Vagina (tissue), 2 donors: ENCODE measurements at regions not wholly inside any gene's neighbourhood (a gene's known extent, or its start where the extent isn't known, plus 50 kb on each side); places are given as distances from the start of the nearest gene placed in this dataset.
"Not testable (repeated sequence)": the region's sequence is repeated elsewhere in the genome, so short reads cannot be mapped to it uniquely, and the experiment has no call there.

Experiments
- POLR2A ChIP-seq, 2 donors: fragments of 450-650 bp; IDR thresholded peaks; one replicate each; pipeline ENCODE4 v1.6.1; 2017; ENCODE audit warnings: antibody characterized with exemption in 2 of 2, mild to moderate bottlenecking in 2 of 2, moderate library complexity in 2 of 2
- POLR2AphosphoS5 ChIP-seq, 2 donors: sonication (generic); formaldehyde crosslinking; IDR thresholded peaks; one replicate each; pipeline ENCODE4 v1.9.0; 2017; ENCODE audit warnings: antibody characterized with exemption in 2 of 2, mild to moderate bottlenecking in 2 of 2, low read depth in 1 of 2; ENCODE audit not compliant: insufficient read depth in 1 of 2
- TF ChIP-seq, protein P1 (sequence below), 3 experiments: fragments of 450-650 bp in 2 of 3; fragments of 200-600 bp in 1 of 3; sonication (generic) in 1 of 3; IDR thresholded peaks; one replicate each; pipeline ENCODE4 v1.5.1; 2017 to 2019; ENCODE audit warnings: antibody characterized with exemption in 3 of 3, mild to moderate bottlenecking in 2 of 3, moderate library complexity in 2 of 3

DNA sequence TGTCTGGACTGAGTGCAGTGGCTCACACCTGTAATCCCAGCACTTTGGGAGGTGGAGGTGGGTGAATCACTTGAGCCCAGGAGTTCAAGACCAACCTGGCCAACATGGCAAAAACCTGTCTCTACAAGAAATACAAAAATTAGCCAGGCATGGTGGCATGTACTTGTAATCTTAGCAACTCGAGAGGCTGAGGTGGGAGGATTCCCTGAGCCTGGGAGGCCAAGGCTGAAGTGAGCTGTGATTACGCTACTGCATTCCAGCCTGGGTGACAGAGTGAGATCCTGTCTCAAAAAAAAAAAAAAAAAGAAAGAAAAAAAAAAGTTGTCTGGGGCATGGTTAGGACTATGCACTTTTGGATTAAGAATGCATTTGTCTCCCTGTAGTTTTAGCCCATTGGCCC, 56.6 kb upstream of the RASSF3 start:
- TF ChIP-seq, protein P1, sequence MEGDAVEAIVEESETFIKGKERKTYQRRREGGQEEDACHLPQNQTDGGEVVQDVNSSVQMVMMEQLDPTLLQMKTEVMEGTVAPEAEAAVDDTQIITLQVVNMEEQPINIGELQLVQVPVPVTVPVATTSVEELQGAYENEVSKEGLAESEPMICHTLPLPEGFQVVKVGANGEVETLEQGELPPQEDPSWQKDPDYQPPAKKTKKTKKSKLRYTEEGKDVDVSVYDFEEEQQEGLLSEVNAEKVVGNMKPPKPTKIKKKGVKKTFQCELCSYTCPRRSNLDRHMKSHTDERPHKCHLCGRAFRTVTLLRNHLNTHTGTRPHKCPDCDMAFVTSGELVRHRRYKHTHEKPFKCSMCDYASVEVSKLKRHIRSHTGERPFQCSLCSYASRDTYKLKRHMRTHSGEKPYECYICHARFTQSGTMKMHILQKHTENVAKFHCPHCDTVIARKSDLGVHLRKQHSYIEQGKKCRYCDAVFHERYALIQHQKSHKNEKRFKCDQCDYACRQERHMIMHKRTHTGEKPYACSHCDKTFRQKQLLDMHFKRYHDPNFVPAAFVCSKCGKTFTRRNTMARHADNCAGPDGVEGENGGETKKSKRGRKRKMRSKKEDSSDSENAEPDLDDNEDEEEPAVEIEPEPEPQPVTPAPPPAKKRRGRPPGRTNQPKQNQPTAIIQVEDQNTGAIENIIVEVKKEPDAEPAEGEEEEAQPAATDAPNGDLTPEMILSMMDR (IDR thresholded peaks at IDR 0.05): not testable (repeated sequence)
- TF ChIP-seq POLR2A (IDR thresholded peaks at IDR 0.05); POLR2AphosphoS5 (IDR thresholded peaks at IDR 0.05; ENCODE audit: insufficient read depth in 1 of 2, low read depth in 1 of 2): not testable (repeated sequence)
